SIG-M5 treated with dmso at 0.1 percent for 504 hours (cell line): ENCODE measurements at regions not wholly inside any gene's neighbourhood (a gene's known extent, or its start where the extent isn't known, plus 50 kb on each side); places are given as distances from the start of the nearest gene placed in this dataset.
"Not testable (repeated sequence)": the region's sequence is repeated elsewhere in the genome, so short reads cannot be mapped to it uniquely, and the experiment has no call there.

Experiments
- DNase-seq: peaks from one replicate; lab custom pipeline; 2025; ENCODE audit not compliant: unreplicated experiment; lab: John Stamatoyannopoulos, UW

DNA sequence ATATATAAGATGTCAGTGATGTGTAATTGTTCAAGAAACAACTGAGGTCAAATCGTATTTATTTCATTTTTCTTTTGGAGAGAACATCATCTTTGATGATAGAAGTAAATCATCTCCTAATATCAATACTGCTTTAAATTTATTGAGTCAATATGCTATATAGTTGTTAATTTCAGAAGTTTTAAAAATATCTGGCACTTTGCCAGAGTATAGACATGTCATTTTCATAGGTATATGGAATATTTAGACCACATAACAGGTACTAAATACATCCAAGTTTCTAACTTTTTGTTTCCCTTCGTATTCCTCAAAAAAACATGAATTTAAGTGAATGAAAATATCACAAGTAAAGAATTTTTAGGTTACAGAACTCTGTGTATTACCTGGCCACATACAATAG, 577.8 kb downstream of the ARL4A start:
- no peak for DNase-seq

DNA sequence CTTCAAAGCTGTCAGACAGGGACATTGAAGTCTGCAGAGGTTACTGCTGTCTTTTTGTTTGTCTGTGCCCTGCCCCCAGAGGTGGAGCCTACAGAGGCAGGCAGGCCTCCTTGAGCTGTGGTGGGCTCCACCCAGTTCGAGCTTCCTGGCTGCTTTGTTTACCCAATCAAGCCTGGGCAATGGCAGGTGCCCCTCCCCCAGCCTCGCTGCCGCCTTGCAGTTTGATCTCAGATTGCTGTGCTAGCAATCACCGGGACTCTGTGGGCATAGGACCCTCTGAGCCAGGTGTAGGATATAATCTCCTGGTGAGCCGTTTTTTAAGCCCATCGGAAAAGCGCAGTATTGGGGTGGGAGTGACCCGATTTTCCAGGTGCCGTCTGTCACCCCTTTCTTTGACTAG, 586.8 kb downstream of the ARL4A start:
- DNase-seq, result not testable (repeated sequence)

DNA sequence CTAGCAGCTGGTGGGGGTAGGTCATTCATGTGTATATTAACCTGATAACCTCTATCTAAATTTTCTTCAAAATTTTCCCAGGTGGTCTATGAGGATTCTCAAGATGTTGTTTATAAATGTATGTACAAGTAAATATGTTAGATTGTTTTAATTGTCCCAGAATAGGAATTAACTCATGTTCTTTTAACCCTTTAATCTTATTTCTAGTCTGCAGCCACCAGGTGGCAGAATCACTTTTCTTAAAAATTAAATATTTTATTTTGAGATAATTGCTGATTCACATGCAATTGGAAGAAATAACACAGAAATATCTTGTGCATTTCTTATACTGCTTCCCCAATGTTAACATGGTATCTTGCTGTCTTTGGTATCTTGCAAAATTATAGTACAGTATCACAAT, 589.5 kb downstream of the ARL4A start:
- DNase-seq, result no peak

- DNase-seq, result peak; percentile 8
Observed at GRCh38 chr7:13278020-13278419, 590.6 kb downstream of the ARL4A start.

DNA sequence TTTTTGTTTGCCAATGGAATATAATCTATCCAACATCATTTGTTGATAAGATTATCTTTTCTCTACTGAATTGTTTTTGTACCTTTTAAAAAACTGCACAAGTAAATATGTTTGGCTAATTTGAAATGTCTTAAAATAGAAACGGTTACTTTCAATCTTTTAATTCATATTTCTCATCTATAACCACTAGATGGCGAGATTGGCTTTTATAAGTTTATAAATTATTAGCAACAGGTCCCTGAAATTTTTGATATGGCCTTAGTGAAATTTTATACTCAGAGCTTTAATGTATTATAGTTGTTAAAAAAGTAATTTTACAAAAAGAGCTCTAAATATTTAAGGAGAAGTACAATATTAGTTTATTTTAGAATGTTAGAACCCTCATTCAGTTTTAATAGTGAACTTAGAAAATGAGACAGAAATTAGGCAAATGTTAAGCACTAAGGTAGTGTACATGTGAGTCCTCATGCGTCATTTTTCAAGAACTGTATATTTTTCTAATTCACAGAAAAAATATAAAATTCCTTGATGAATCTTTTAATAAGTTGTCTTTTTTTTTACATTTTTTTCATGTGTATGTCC, 592.5 kb downstream of the ARL4A start:
- DNase-seq, result peak; percentile 51

GRCh38 chr7:13282377-13282980, 595.0 kb downstream of the ARL4A start:
- DNase-seq, result peak; percentile 48

DNA sequence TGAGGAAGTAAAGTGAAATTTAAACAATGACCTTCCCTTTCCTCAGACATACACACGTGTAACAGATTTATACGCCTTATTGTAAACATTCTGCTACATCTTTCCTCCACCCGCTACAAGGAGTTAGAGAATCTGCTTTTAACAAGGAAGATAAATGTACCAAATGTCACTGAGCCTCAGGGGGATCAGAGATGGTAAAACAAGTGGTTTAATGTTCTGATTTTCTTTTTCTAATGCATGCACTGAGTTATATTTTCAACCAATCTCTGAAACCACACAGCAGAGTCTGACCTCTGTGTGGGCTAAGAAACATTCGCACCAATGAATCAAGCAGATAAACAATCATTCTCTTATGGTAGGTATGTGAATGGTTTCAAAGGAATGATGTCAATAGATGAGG, 599.5 kb downstream of the ARL4A start:
- DNase-seq, result no peak

DNA sequence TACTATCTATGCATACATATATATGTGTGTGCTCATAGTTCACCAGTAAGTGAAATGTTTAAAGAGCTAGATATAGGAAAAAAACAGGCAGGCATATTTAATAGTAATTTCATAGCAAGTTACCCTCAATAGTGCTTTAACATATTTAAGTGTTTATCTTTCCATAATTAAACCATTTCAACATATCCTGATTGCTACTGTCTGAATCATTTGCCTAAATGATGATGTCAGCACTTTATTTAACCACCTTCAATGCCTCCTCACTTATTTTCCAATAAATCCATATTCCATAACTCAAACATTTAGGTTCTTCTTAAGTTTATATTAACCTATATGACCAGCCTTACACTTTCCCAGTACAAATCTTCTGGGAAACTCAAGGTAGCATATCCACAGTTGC, 601.1 kb downstream of the ARL4A start:
- no peak for DNase-seq

GRCh38 chr7:13290975-13291374, 603.5 kb downstream of the ARL4A start:
- no peak for DNase-seq

- no peak for DNase-seq
Observed at GRCh38 chr7:13293264-13294002, 606.0 kb downstream of the ARL4A start.

DNA sequence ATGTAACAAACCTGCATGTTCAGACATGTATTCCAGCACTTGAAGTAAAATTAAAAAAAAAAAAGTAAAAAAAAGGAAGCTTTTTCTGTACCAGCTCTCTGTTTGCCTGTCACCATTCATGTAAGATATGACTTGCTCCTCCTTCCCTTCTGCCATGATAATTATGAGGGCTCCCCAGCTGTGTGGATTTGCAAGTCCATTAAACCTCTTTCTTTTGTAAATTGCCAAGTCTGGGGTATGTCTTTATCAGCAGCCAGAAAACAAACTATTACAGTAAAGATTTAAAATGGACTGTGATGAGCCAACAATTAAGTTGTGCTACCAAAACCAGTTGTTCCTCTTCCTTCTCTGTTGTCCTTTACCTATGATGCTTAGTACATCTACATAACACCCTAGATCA, 619.6 kb downstream of the ARL4A start:
- no peak for DNase-seq

GRCh38 chr7:13308423-13308822, 621.0 kb downstream of the ARL4A start:
- DNase-seq, result no peak

DNA sequence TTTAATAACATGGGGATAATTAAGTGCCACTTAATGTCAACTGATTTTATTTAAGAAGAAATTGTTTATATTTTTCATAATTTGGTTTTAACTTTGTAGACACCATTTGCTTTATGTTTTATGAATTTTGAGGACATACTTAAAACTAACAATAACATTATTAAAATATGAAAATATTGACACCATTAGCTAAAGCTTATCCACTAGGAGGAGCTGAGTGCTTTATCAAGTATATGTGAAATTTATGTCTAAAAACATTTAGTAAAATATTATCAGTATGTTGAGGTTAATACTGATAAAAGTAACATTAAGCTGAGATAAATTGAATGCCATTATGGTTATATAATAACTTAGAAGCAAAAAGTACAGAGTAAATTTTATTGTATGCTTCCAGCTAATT, 622.1 kb downstream of the ARL4A start:
- DNase-seq, result no peak

- no peak for DNase-seq
Observed at GRCh38 chr7:13312307-13312706, 624.9 kb downstream of the ARL4A start.

DNA sequence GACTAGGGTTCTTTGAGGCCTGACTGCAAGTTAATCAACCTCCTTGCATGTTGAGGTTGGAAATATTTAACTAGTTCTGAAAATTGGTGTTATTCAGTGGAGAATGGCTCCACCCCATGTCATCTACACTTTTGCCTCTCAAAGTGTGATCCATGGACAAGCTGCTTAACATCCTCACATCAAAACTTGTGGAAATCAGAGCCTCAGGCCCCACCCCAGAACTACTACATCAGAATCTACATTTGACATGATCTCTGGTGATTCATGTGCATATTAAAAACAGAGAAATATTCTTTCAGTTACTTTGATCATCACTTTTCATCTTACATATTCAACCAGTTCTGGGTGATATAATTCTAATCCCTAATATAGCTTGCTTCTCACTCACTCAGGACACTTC, 632.9 kb downstream of the ARL4A start:
- no peak for DNase-seq

DNA sequence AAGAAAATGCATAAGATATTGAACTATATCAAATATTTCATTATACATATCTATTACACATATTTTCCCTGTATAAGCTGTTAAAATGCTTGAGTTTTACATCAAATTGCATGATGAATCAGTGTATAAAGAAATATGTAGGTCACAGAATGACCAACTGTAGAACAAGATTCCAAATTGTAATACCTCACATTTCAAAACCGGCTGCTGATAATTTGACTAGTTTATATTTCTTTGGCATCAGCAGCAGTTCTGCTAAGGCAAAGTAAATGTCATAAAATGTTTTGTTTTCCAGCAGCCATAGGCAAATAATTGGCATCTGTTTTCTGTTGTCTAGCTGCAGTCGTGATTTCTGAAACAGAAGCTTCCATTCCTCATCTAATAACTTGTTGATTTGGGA, 633.9 kb downstream of the ARL4A start:
- no peak for DNase-seq

- no peak for DNase-seq
Observed at GRCh38 chr7:13322126-13322525, 634.7 kb downstream of the ARL4A start.

DNA sequence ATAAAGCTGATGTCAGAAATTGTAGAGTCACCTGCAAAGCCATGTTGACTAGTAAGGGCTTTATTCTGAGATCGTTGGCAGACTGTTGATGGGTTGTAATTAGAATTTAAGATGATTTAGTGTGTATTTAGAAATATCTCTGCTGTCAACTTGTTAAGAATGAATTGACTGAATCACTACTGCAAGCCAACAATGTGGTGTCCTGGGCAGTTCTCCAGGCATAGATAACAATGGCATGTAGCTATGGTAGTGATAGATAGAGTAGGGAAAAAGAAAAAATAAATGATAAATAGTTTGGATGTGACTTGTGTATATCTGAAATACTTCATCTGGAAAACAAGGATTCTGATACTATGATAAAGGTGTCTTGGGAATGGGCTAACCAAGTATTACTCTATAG, 640.2 kb downstream of the ARL4A start:
- no peak for DNase-seq

DNA sequence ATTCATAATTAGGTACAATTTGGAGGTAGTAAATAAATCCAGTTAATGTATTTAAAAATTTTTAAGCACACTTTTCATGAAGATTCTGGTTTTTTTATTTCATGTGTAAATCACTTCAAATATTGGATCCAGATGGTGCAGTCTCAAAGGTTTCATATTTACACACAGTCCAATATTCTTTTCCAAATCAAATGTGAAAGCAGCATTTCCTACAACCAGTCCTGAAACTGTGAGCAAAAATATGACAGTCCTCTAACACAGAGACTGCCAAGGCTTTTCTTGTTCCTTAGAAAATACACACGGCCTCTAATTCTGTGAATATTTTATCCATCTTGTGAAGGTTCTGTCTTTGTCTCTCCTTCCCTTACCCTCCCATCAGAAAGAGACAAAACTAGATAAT, 645.9 kb downstream of the ARL4A start:
- DNase-seq, result no peak

DNA sequence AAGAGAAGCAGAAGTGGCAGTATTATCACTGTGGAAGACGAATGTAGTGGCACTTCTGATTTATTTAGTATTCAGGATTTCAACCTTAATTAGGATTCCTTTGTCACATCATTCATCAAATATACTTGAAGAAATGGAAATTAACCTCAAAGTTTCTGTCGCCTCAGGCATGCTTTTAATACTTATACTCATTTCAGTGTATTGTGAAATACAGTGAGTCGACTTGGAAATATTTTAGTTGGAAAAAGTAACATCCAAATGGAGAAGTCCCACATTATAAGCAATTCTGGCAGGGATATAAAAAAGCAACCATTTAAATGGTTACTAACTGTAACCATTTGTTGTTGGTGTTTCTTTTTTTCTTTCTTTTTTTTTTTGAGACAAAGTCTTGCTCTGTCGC, 648.8 kb downstream of the ARL4A start:
- DNase-seq, result no peak

DNA sequence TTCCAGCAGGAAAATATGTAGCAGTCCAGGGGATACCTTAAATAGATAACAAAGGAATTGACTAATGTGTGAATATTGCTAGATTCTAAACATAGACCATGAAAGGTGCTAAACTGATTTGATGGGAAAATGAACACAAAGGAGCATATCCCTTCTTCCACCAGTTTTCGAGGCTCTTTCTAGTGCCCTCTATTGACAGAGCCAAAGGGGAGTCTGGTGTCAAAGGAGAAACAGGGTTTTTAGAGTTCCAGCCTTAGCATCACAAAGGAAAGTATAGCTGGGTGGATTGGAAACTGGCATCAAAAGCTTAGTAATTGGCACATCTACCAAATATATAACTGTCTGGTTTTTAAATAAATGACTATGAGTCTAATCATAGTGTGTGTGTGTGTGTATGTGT, 636.8 kb downstream of the ETV1 start:
- DNase-seq, result no peak

GRCh38 chr7:13359656-13360055, 629.8 kb downstream of the ETV1 start:
- no peak for DNase-seq

- DNase-seq, result no peak
Observed at GRCh38 chr7:13386741-13387140, 602.7 kb downstream of the ETV1 start.
